ENCODE measurements at regions not wholly inside any gene's neighbourhood (a gene's known extent, or its start where the extent isn't known, plus 50 kb on each side); places are given as distances from the start of the nearest gene placed in this dataset.

- ATAC-seq (no peak), DNase-seq (no peak)
- Histone ChIP-seq H3K4me3 (no peak overlapping the region), H3K9me3 (no peaks in the 10 kb centered on the region), H3K36me3 (ENCODE audit: low read depth) (no peaks in the 10 kb centered on the region), H3K4me1 (ENCODE audit: low read depth) (no peaks in the 10 kb centered on the region)
- intact Hi-C loops (cut with DNase I, micrococcal nuclease): no loop called here
- no peak for TF ChIP-seq CTCF (IDR thresholded peaks at IDR 0.05)
Observed at GRCh38 chr4:41322617-41323016, 65.9 kb downstream of the UCHL1 start.

- intact Hi-C loops (cut with DNase I, micrococcal nuclease): no loop called here
- H3K4me3 ChIP-seq: no peak overlapping the region
- no peak for ATAC-seq
- H3K9me3 ChIP-seq: no peaks in the 10 kb centered on the region
- H3K4me1 ChIP-seq (ENCODE audit: low read depth): no peaks in the 10 kb centered on the region
- no peaks in the 10 kb centered on the region for H3K36me3 ChIP-seq (ENCODE audit: low read depth)
- DNase-seq: no peak
- TF ChIP-seq CTCF (IDR thresholded peaks at IDR 0.05): no peak
Observed at GRCh38 chr4:41323179-41323578, 66.5 kb downstream of the UCHL1 start.

GRCh38 chr4:41323706-41324105 is 67.0 kb downstream of the UCHL1 start:
- Histone ChIP-seq H3K4me3 (no peak overlapping the region), H3K4me1 (ENCODE audit: low read depth) (no peaks in the 10 kb centered on the region), H3K9me3 (no peaks in the 10 kb centered on the region), H3K36me3 (ENCODE audit: low read depth) (no peaks in the 10 kb centered on the region)
- no peak for TF ChIP-seq CTCF (IDR thresholded peaks at IDR 0.05)
- ATAC-seq: no peak
- intact Hi-C loops (cut with DNase I, micrococcal nuclease): no loop called here
- DNase-seq: no peak

GRCh38 chr4:41324861-41325260 is 68.1 kb downstream of the UCHL1 start:
- no peak for TF ChIP-seq CTCF (IDR thresholded peaks at IDR 0.05)
- ATAC-seq (no peak), DNase-seq (no peak)
- Histone ChIP-seq H3K4me1 (ENCODE audit: low read depth) (no peaks in the 10 kb centered on the region), H3K4me3 (no peak overlapping the region), H3K9me3 (no peaks in the 10 kb centered on the region), H3K36me3 (ENCODE audit: low read depth) (no peaks in the 10 kb centered on the region)
- intact Hi-C loops (cut with DNase I, micrococcal nuclease): no loop called here

- DNase-seq (no peak), ATAC-seq (no peak)
- intact Hi-C loops (cut with DNase I, micrococcal nuclease): no loop called here
- H3K4me1 ChIP-seq (ENCODE audit: low read depth): no peaks in the 10 kb centered on the region
- no peaks in the 10 kb centered on the region for H3K9me3 ChIP-seq
- H3K36me3 ChIP-seq (ENCODE audit: low read depth): no peaks in the 10 kb centered on the region
- H3K4me3 ChIP-seq: no peak overlapping the region
- no peak for TF ChIP-seq CTCF (IDR thresholded peaks at IDR 0.05)
Observed at GRCh38 chr4:41325901-41326300, 69.2 kb downstream of the UCHL1 start.

- intact Hi-C loops (cut with DNase I, micrococcal nuclease): no loop called here
- Histone ChIP-seq H3K9me3 (no peaks in the 10 kb centered on the region), H3K36me3 (ENCODE audit: low read depth) (no peaks in the 10 kb centered on the region), H3K4me1 (ENCODE audit: low read depth) (no peaks in the 10 kb centered on the region), H3K4me3 (no peak overlapping the region)
- ATAC-seq (no peak), DNase-seq (no peak)
- TF ChIP-seq CTCF (IDR thresholded peaks at IDR 0.05): no peak
Observed at GRCh38 chr4:41326776-41327175, 70.0 kb downstream of the UCHL1 start.

Measured in mucosa of descending colon (tissue), 3 donors.